GM06990 (cell line): ENCODE measurements at regions not wholly inside any gene's neighbourhood (a gene's known extent, or its start where the extent isn't known, plus 50 kb on each side); places are given as distances from the start of the nearest gene placed in this dataset.

Experiments
- DNase-seq: peaks from one replicate; pipeline ENCODE4 v3.0.0-alpha.2; 2011; ENCODE audit not compliant: insufficient read length; ENCODE audit errors: extremely low read depth
- H3K27me3 ChIP-seq: replicated peaks from 2 replicates; pipeline ENCODE4 v1.6.0; 2011; ENCODE audit warnings: low read length; ENCODE audit not compliant: control insufficient read depth, insufficient read depth
- H3K36me3 ChIP-seq: 2 replicates; pipeline ENCODE4 v1.5.1; 2011; ENCODE audit warnings: low read length; ENCODE audit not compliant: control insufficient read depth, insufficient read depth
- H3K4me3 ChIP-seq: replicated peaks from 2 replicates; pipeline ENCODE4 v1.5.1; 2011; ENCODE audit warnings: low read depth, mild to moderate bottlenecking, control low read depth, low read length
- CTCF ChIP-seq: IDR thresholded peaks from 2 replicates; pipeline ENCODE4 v1.5.1; 2011; ENCODE audit warnings: low read length, control low read depth, mild to moderate bottlenecking, inconsistent platforms; ENCODE audit not compliant: insufficient read depth, poor library complexity, severe bottlenecking

- no peak for TF ChIP-seq CTCF
- Histone ChIP-seq H3K4me3 (no peak overlapping the region), H3K36me3 (no peaks in the 10 kb centered on the region), H3K27me3 (peaks cover 1% of the 10 kb centered on the region; the same call in 1 of the 2 replicates)
- no peak for DNase-seq
Observed at GRCh38 chr1:209421978-209422680, 161.4 kb upstream of the CAMK1G start.

GRCh38 chr1:209425959-209426358 lies 157.6 kb upstream of the CAMK1G start:
- H3K27me3 ChIP-seq: 0 out of 2 replicates have a peak, but pooled peaks cover 1% of the 10 kb centered on the region
- H3K4me3 ChIP-seq: no peak overlapping the region
- H3K36me3 ChIP-seq: no peaks in the 10 kb centered on the region
- DNase-seq: no peak
- no peak for TF ChIP-seq CTCF

- no peak for DNase-seq
- TF ChIP-seq CTCF: no peak
- H3K27me3 ChIP-seq: 0 out of 2 replicates have a peak, but pooled peaks cover 1% of the 10 kb centered on the region
- no peak overlapping the region for H3K4me3 ChIP-seq
- H3K36me3 ChIP-seq: no peaks in the 10 kb centered on the region
Observed at GRCh38 chr1:209427277-209427676, 156.2 kb upstream of the CAMK1G start.

GRCh38 chr1:209427811-209428210 lies 155.7 kb upstream of the CAMK1G start:
- no peaks in the 10 kb centered on the region for H3K36me3 ChIP-seq
- no peak overlapping the region for H3K4me3 ChIP-seq
- DNase-seq: no peak
- TF ChIP-seq CTCF: no peak
- 0 out of 2 replicates have a peak, but pooled peaks cover 1% of the 10 kb centered on the region for H3K27me3 ChIP-seq

GRCh38 chr1:209428241-209428921 lies 155.1 kb upstream of the CAMK1G start:
- DNase-seq: no peak
- Histone ChIP-seq H3K36me3 (no peaks in the 10 kb centered on the region), H3K27me3 (0 out of 2 replicates have a peak, but pooled peaks cover 1% of the 10 kb centered on the region), H3K4me3 (no peak overlapping the region)
- no peak for TF ChIP-seq CTCF
